Colon (tissue), 2 donors: ENCODE measurements at regions not wholly inside any gene's neighbourhood (a gene's known extent, or its start where the extent isn't known, plus 50 kb on each side); places are given as distances from the start of the nearest gene placed in this dataset.
"Not testable (repeated sequence)": the region's sequence is repeated elsewhere in the genome, so short reads cannot be mapped to it uniquely, and the experiment has no call there.

ENCODE experiments used
- FAIRE-seq: peaks from 2 replicates; lab custom pipeline; 2012; peaks lifted over from hg19 to GRCh38; lab: Jason Lieb, UNC
- donor health status: control.
- donor health status: control.

GRCh38 chr5:89545626-89546025, 662.6 kb upstream of the MEF2C start:
- no peak for FAIRE-seq

DNA sequence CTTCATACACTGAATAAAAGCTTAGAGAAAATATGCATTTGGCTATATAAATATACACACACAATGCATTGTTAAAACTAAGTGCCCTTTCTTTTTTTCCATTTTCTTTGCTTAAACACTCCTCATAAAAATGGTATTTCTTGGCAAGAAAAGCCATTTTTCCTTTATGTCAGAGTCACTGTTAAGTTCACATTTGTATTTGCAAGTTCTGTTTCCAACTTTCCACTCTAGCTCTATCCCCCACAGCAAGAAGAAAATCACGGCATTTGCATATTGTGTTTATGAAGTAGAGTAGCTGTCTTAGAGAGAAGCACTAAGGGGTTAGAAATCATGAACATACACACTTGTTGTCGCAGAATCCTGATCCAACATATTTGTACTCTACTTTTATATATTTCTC, 662.1 kb upstream of the MEF2C start:
- no peak for FAIRE-seq

DNA sequence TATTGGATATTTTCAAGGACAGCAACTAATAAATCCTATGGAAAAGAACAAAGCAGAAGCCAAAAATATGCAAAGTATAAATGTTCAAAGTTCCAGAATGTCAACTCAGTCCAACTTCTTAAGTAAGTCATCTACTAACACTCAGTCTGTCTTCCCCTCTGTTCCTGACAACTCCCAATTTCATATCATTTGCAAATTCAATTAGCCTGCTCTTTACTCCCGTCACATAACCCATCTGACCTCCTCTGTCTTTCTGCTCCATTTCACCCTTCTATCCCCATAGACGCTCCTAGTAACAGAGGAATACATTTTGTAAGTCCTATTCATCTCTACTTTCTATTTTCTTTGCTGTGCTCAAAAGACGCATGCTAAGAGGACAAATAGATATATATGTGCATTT, 659.8 kb upstream of the MEF2C start:
- no peak for FAIRE-seq

DNA sequence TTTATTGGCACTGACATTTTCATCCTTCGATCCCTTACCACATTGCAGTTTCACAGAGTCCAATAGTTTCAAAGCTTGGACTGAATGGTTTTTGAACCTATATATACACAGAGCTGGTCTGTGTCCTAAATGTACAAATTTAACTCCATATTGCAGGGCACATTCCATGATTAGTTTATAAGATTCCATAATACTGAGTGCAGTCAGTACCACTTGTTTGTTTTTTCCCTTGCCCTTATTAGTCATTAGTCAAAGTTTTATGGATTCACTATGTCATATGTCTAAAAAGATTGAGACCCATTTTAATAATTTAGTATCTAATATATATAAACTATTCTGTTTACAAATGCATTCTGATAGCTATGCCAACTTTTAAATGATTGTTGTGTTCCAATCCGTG, 654.8 kb upstream of the MEF2C start:
- FAIRE-seq: no peak

- no peak for FAIRE-seq
Observed at GRCh38 chr5:89536020-89536419, 653.0 kb upstream of the MEF2C start.

DNA sequence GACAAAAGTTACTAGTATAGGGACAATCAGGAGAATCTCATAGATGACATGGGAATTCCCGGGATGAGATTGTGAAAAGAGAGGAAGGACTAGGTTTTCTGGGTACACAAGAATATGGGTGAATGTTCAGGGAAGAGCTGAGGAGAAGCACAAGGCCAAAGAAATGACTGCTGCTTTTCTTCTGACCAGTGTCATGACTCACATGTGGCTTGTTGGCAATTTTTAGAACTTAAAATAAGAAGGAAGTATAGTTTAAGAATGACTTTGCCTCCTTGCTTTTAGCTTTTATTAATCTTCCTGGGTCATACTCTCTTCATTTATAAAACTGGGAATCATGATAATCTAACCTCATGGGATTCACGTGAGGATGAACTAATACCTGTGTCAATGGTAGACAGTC, 652.4 kb upstream of the MEF2C start:
- FAIRE-seq: no peak

- FAIRE-seq: no peak
Observed at GRCh38 chr5:89534331-89534730, 651.3 kb upstream of the MEF2C start.

GRCh38 chr5:89524785-89525184, 641.8 kb upstream of the MEF2C start:
- FAIRE-seq: no peak

- not testable (repeated sequence) for FAIRE-seq
Observed at GRCh38 chr5:89523867-89524266, 640.9 kb upstream of the MEF2C start.

- FAIRE-seq: no peak
Observed at GRCh38 chr5:89520771-89521170, 637.8 kb upstream of the MEF2C start.

DNA sequence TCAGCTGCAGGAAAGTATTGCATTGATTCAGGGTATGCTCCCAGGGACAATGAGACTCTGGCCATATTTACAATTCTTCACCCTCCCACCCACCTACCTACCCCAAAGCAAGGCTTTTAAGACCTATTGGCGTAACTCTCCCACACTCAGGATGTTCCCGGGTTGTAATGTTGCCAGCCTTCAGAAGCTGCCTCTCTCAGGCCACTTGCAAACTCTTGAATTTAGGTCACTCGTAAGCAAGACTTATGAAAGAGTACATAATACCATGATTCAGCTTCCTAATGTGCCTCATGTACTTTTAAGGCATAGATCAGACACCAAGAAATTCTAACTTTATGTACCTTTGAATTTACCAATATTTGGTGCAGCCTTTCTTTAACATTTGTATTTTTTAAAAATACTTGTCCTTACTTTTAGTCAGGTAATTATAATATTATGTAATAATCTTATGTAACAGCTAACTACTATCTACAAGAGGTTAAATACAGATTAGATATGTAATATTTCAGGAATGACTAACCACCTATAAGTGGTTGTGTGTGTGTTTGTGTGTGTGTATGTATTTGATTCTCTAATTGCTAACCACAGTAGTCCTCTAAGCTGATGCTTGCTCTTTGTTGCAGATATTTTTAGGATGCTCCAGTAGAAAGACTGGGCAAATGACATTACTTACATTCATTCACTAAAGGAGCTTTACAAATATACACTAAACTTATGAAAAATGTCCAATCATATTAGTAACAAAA, 630.5 kb upstream of the MEF2C start:
- FAIRE-seq: no peak

DNA sequence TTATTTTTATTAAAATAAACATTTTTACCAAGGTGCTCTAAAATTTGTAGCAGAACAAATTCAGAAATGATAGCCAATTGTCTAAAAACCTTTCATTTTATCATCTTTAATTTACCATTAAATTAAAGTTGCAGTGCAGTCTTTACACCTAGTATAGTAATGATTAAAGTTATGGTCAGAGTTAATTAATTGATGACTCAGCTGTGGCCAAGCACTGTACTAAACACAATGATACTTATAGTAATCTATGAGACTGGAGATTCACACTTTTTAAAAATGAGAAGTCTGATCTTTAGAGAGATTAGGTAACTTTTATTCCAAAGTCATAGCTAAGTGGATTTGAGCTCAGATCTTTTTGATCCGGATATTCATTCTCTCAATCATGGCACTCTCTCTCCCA, 621.1 kb upstream of the MEF2C start:
- FAIRE-seq: no peak

DNA sequence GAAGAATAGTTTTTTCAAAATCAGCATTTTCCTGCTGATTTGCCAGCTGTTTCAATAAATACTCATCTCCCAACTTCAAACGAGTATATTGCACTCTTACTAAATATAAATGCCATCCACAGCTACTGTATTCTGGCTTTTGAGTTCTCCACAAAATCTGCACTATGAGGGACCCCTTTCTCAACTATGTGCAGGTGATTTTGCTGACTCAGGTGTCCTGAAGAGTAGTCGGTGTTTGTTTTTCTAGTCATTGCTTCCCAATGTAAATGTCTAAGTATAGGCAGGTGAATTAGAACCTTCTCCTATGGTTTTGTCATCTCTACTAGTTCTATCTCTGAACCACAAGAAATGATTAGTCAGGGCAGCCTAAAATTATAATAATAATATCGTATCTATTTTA, 616.8 kb upstream of the MEF2C start:
- no peak for FAIRE-seq

DNA sequence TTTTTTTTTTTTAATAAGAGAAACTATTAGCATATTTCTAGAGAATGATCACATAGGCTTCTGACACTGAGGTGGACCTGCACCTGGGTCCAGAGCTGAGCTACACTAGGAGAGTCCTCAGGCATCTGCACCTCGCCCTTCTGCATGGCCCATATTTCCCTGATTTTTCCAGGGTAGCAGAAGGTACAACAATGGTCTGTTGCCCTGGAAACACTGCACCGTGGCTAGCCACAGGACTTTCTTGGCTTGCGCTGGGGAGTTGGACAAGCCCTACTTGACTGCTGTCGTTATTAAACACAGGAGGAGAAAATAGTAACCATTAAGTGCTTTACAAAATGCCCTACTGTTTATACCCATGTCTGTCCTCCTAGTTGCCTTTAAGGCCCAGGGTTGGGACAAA, 615.7 kb upstream of the MEF2C start:
- no peak for FAIRE-seq

DNA sequence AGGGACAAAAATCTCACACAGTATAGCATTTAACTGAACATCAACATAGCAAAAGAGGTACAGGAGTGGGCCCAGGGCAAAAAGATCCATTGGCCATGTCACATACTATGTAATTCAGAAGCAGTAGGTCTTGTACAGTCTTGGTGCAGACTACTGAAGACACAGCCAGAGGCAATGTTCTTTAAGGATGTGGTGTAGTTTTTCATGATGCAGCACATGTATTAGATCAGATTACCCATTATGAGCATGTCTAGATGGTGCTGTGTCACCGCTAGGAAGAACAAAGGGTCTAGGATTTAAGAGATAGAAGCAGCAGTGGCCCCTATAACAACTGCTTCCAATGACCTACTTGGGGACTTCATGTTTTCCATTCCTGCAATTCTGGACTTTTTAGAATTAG, 610.4 kb upstream of the MEF2C start:
- FAIRE-seq: no peak

DNA sequence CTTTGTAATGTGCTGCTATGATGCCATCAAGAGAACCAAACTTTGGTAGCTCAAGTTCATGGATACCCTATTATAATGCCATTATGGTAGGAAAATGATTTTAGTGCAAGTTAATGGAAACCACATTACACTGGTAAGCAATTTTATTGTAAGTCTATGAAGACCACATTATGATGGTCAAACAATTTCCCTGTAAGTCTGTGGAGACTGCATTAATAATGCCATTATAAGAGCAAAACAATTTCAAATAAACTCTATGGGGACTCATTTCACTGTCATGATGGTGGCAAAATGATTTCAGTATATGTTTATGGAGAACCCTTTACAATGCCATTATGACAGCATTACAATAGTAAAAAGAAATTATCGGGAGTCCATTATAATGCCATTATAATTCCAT, 602.0 kb upstream of the MEF2C start:
- FAIRE-seq: no peak

DNA sequence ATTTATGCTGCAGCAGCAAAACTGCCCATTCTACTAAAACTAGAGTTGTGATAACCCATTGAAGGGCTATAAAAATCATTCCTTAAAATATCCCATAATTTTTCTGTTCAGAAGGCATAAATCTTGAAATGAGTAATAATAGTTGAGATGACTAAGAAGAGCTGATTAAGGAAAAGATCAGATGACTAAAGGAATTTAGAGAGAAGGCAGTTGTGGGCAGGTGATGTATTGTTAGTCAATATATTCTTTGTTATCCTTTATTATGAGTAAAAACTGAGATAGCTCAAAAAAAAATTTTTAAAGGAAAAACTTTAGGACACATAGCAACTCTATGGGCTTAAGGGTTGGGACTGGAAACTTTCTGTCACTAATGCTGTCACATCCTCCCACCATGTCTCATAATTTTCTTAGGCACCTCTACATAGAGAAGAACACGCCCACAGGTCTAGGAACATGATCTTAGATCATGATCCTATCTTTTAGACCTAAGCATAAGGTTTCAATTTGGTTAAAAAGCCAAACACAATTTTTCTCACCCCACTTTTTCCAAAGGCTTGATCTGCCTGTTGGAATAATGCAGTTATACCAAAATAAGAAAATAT, 597.5 kb upstream of the MEF2C start:
- no peak for FAIRE-seq

- FAIRE-seq: no peak
Observed at GRCh38 chr5:89478851-89479250, 595.9 kb upstream of the MEF2C start.

DNA sequence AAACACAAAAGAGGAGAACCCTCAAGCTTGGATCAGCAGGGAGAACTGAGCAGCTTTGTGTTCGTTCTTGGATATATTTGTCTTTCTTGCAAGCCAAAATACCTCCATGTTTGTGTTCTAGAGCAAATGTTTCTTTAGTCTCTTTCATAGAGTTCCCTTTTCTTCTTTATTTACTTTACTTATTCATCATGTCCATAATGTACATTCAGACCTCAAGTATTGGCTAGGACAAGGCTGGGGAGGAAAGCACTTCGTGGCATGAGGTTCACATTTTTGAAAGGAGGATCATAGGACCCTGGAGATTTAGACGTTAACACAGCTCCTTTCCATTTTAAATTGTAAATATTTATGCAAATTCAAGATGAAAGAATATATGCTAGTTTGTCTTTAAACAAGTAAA, 590.2 kb upstream of the MEF2C start:
- no peak for FAIRE-seq

DNA sequence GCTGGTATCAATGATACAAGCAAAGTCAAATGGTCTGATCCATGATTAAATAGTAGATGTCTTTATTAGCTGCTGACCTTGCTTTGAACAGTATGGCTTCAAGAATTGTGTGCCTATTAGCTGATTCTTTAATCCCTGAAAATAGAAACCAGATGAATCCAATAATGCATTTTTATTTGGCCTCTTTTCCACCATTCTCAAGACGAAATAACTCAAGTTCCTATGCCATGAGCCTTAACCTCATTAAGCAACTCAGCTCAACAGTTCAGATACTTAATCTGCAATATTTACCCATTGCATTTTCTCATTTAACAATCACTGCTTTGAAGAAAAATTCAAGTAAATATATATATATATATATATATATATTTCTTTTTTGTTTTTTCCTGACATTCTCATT, 588.6 kb upstream of the MEF2C start:
- no peak for FAIRE-seq

GRCh38 chr5:89471115-89471514, 588.1 kb upstream of the MEF2C start:
- FAIRE-seq: no peak

GRCh38 chr5:89470658-89471057, 587.7 kb upstream of the MEF2C start:
- no peak for FAIRE-seq

- no peak for FAIRE-seq
Observed at GRCh38 chr5:89458332-89458656, 575.3 kb upstream of the MEF2C start.
